ENCODE measurements at regions not wholly inside any gene's neighbourhood (a gene's known extent, or its start where the extent isn't known, plus 50 kb on each side); places are given as distances from the start of the nearest gene placed in this dataset.

- Histone ChIP-seq H3K4me1 (ENCODE audit: insufficient read depth) (no peaks in the 10 kb centered on the region), H3K36me3 (ENCODE audit: insufficient read depth) (no peaks in the 10 kb centered on the region), H3K4me3 (ENCODE audit: low read depth, low read length) (no peak overlapping the region), H3K27ac (ENCODE audit: low read depth) (no peak overlapping the region)
- WGBS = 93% methylated on average over 1 of the region's 1 CpG
- DNase-seq (ENCODE audit: extremely low spot score) = no peak
Observed at GRCh38 chr7:11895337-11895736, 63.3 kb upstream of the THSD7A start.

- Histone ChIP-seq H3K4me3 (ENCODE audit: low read depth, low read length) (no peak overlapping the region), H3K36me3 (ENCODE audit: insufficient read depth) (no peaks in the 10 kb centered on the region), H3K4me1 (ENCODE audit: insufficient read depth) (no peaks in the 10 kb centered on the region), H3K27ac (ENCODE audit: low read depth) (no peak overlapping the region)
- no peak for DNase-seq (ENCODE audit: extremely low spot score)
- 8% methylated on average over 1 of the region's 1 CpG for WGBS
Observed at GRCh38 chr7:11896663-11897062, 64.7 kb upstream of the THSD7A start.

GRCh38 chr7:11899247-11899646 lies 67.2 kb upstream of the THSD7A start:
- DNase-seq (ENCODE audit: extremely low spot score) = no peak
- Histone ChIP-seq H3K4me1 (ENCODE audit: insufficient read depth) (no peaks in the 10 kb centered on the region), H3K27ac (ENCODE audit: low read depth) (no peak overlapping the region), H3K4me3 (ENCODE audit: low read depth, low read length) (no peak overlapping the region), H3K36me3 (ENCODE audit: insufficient read depth) (no peaks in the 10 kb centered on the region)

GRCh38 chr7:11910253-11910652 lies 78.3 kb upstream of the THSD7A start:
- 71% methylated on average over 2 of the region's 2 CpGs for WGBS
- no peaks in the 10 kb centered on the region for H3K36me3 ChIP-seq (ENCODE audit: insufficient read depth)
- no peaks in the 10 kb centered on the region for H3K4me1 ChIP-seq (ENCODE audit: insufficient read depth)
- H3K27ac ChIP-seq (ENCODE audit: low read depth) = no peak overlapping the region
- DNase-seq (ENCODE audit: extremely low spot score) = no peak
- H3K4me3 ChIP-seq (ENCODE audit: low read depth, low read length) = no peak overlapping the region

GRCh38 chr7:11911900-11912299 lies 79.9 kb upstream of the THSD7A start:
- H3K27ac ChIP-seq (ENCODE audit: low read depth) = no peak overlapping the region
- no peaks in the 10 kb centered on the region for H3K4me1 ChIP-seq (ENCODE audit: insufficient read depth)
- H3K36me3 ChIP-seq (ENCODE audit: insufficient read depth) = no peaks in the 10 kb centered on the region
- DNase-seq (ENCODE audit: extremely low spot score) = no peak
- WGBS = 35% methylated on average over 3 of the region's 3 CpGs
- no peak overlapping the region for H3K4me3 ChIP-seq (ENCODE audit: low read depth, low read length)

GRCh38 chr7:11914645-11915044 lies 82.6 kb upstream of the THSD7A start:
- no peaks in the 10 kb centered on the region for H3K4me1 ChIP-seq (ENCODE audit: insufficient read depth)
- no peak overlapping the region for H3K27ac ChIP-seq (ENCODE audit: low read depth)
- no peak overlapping the region for H3K4me3 ChIP-seq (ENCODE audit: low read depth, low read length)
- DNase-seq (ENCODE audit: extremely low spot score) = no peak
- no peaks in the 10 kb centered on the region for H3K36me3 ChIP-seq (ENCODE audit: insufficient read depth)
- 95% methylated on average over 4 of the region's 4 CpGs for WGBS

GRCh38 chr7:11923376-11923930 lies 91.5 kb upstream of the THSD7A start:
- no peaks in the 10 kb centered on the region for H3K36me3 ChIP-seq (ENCODE audit: insufficient read depth)
- WGBS = 93% methylated on average over 1 of the region's 1 CpG
- H3K4me3 ChIP-seq (ENCODE audit: low read depth, low read length) = no peak overlapping the region

GRCh38 chr7:11931307-11931706 lies 99.3 kb upstream of the THSD7A start:
- no peak for DNase-seq (ENCODE audit: extremely low spot score)
- Histone ChIP-seq H3K27ac (ENCODE audit: low read depth) (no peak overlapping the region), H3K4me3 (ENCODE audit: low read depth, low read length) (no peak overlapping the region), H3K36me3 (ENCODE audit: insufficient read depth) (no peaks in the 10 kb centered on the region), H3K4me1 (ENCODE audit: insufficient read depth) (no peaks in the 10 kb centered on the region)
- WGBS = 48% methylated on average over 3 of the region's 3 CpGs

More at GRCh38 chr7:11923376-11923930, 91.5 kb upstream of the THSD7A start:
- H3K27ac ChIP-seq (ENCODE audit: low read depth) = no peak overlapping the region
- no peaks in the 10 kb centered on the region for H3K4me1 ChIP-seq (ENCODE audit: insufficient read depth)
- DNase-seq (ENCODE audit: extremely low spot score) = no peak

- Histone ChIP-seq H3K4me3 (ENCODE audit: low read depth, low read length) (no peak overlapping the region), H3K36me3 (ENCODE audit: insufficient read depth) (no peaks in the 10 kb centered on the region), H3K4me1 (ENCODE audit: insufficient read depth) (no peaks in the 10 kb centered on the region), H3K27ac (ENCODE audit: low read depth) (no peak overlapping the region)
- WGBS = 56% methylated on average over 2 of the region's 2 CpGs
- DNase-seq (ENCODE audit: extremely low spot score) = no peak
Observed at GRCh38 chr7:11934796-11935195, 102.8 kb upstream of the THSD7A start.

GRCh38 chr7:11935905-11936304 lies 103.9 kb upstream of the THSD7A start:
- Histone ChIP-seq H3K4me1 (ENCODE audit: insufficient read depth) (no peaks in the 10 kb centered on the region), H3K36me3 (ENCODE audit: insufficient read depth) (no peaks in the 10 kb centered on the region), H3K27ac (ENCODE audit: low read depth) (no peak overlapping the region), H3K4me3 (ENCODE audit: low read depth, low read length) (no peak overlapping the region)
- no peak for DNase-seq (ENCODE audit: extremely low spot score)

GRCh38 chr7:11946794-11947193 lies 114.8 kb upstream of the THSD7A start:
- DNase-seq (ENCODE audit: extremely low spot score) = no peak
- Histone ChIP-seq H3K36me3 (ENCODE audit: insufficient read depth) (no peaks in the 10 kb centered on the region), H3K4me3 (ENCODE audit: low read depth, low read length) (no peak overlapping the region), H3K4me1 (ENCODE audit: insufficient read depth) (no peaks in the 10 kb centered on the region), H3K27ac (ENCODE audit: low read depth) (no peak overlapping the region)
- WGBS = 100% methylated on average over 1 of the region's 1 CpG

GRCh38 chr7:11950281-11950680 lies 118.3 kb upstream of the THSD7A start:
- no peak for DNase-seq (ENCODE audit: extremely low spot score)
- WGBS = 90% methylated on average over 4 of the region's 4 CpGs
- H3K4me3 ChIP-seq (ENCODE audit: low read depth, low read length) = no peak overlapping the region
- no peaks in the 10 kb centered on the region for H3K36me3 ChIP-seq (ENCODE audit: insufficient read depth)
- no peak overlapping the region for H3K27ac ChIP-seq (ENCODE audit: low read depth)
- H3K4me1 ChIP-seq (ENCODE audit: insufficient read depth) = no peaks in the 10 kb centered on the region

- 92% methylated on average over 3 of the region's 3 CpGs for WGBS
- Histone ChIP-seq H3K36me3 (ENCODE audit: insufficient read depth) (no peaks in the 10 kb centered on the region), H3K4me3 (ENCODE audit: low read depth, low read length) (no peak overlapping the region), H3K4me1 (ENCODE audit: insufficient read depth) (no peaks in the 10 kb centered on the region), H3K27ac (ENCODE audit: low read depth) (no peak overlapping the region)
- DNase-seq (ENCODE audit: extremely low spot score) = no peak
Observed at GRCh38 chr7:11950942-11951341, 118.9 kb upstream of the THSD7A start.

GRCh38 chr7:11951909-11952308 lies 119.9 kb upstream of the THSD7A start:
- DNase-seq (ENCODE audit: extremely low spot score) = no peak
- Histone ChIP-seq H3K4me3 (ENCODE audit: low read depth, low read length) (no peak overlapping the region), H3K27ac (ENCODE audit: low read depth) (no peak overlapping the region), H3K4me1 (ENCODE audit: insufficient read depth) (no peaks in the 10 kb centered on the region), H3K36me3 (ENCODE audit: insufficient read depth) (no peaks in the 10 kb centered on the region)
- WGBS = 94% methylated on average over 3 of the region's 3 CpGs

GRCh38 chr7:11952972-11953371 lies 121.0 kb upstream of the THSD7A start:
- 68% methylated on average over 2 of the region's 2 CpGs for WGBS
- no peak for DNase-seq (ENCODE audit: extremely low spot score)

More at GRCh38 chr7:11952972-11953371, 121.0 kb upstream of the THSD7A start:
- no peaks in the 10 kb centered on the region for H3K4me1 ChIP-seq (ENCODE audit: insufficient read depth)
- H3K4me3 ChIP-seq (ENCODE audit: low read depth, low read length) = no peak overlapping the region
- no peaks in the 10 kb centered on the region for H3K36me3 ChIP-seq (ENCODE audit: insufficient read depth)
- no peak overlapping the region for H3K27ac ChIP-seq (ENCODE audit: low read depth)
